ENCODE measurements at regions not wholly inside any gene's neighbourhood (a gene's known extent, or its start where the extent isn't known, plus 50 kb on each side); places are given as distances from the start of the nearest gene placed in this dataset.

DNA sequence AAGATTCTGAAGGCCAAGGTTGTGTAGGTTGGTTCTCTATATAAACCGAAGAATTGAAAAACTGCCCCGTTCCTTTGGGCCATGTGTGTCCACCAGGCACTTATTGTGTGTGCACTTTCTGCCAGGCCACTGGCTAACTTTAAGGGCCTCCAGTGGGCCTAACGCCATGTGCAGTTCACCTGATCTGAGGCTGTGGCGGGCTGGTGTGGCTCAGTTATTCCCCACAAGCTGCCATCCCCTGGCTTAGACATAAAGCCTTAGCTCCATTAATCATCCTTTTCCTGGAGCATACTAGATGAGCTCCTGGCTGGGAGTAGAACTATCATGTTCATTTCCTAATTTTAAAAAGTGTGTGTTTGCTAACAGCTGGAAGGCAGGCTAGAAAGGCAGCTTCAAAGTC, 304.1 kb upstream of the TNP1 start:
- TF ChIP-seq, protein P1, sequence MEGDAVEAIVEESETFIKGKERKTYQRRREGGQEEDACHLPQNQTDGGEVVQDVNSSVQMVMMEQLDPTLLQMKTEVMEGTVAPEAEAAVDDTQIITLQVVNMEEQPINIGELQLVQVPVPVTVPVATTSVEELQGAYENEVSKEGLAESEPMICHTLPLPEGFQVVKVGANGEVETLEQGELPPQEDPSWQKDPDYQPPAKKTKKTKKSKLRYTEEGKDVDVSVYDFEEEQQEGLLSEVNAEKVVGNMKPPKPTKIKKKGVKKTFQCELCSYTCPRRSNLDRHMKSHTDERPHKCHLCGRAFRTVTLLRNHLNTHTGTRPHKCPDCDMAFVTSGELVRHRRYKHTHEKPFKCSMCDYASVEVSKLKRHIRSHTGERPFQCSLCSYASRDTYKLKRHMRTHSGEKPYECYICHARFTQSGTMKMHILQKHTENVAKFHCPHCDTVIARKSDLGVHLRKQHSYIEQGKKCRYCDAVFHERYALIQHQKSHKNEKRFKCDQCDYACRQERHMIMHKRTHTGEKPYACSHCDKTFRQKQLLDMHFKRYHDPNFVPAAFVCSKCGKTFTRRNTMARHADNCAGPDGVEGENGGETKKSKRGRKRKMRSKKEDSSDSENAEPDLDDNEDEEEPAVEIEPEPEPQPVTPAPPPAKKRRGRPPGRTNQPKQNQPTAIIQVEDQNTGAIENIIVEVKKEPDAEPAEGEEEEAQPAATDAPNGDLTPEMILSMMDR (optimal IDR thresholded peaks at IDR 0.05 in 1 of 3, IDR thresholded peaks at IDR 0.05 in 1 of 3, conservative IDR thresholded peaks at IDR 0.05 in 1 of 3; ENCODE audit: extremely low read depth in 1 of 3, insufficient read depth in 2 of 3, low read length in 3 of 3), result no peak
- TF ChIP-seq EZH2 (IDR thresholded peaks at IDR 0.05; ENCODE audit: low read length), result no peak

Data from keratinocyte (primary cell).